Left lung (tissue), 4 donors: ENCODE measurements at regions not wholly inside any gene's neighbourhood (a gene's known extent, or its start where the extent isn't known, plus 50 kb on each side); places are given as distances from the start of the nearest gene placed in this dataset.

Source experiments
- ATAC-seq: fragments of 200-7000 bp; cut with Tn5 transposase; one replicate; pipeline ENCODE4 v1.9.1; 2020; ENCODE audit warnings: moderate library complexity
- DNase-seq, 4 donors: peaks; one replicate each; pipeline ENCODE4 v3.0.0-alpha.2; 2013 to 2020
- H3K27ac ChIP-seq, 2 donors: fragments of 200-600 bp; sonication (generic) in 1 of 2; one replicate each; pipeline versions ENCODE4 v1.5.0 to v1.8.0; 2020 to 2021
- H3K27me3 ChIP-seq, 2 donors: fragments of 200-600 bp; sonication (generic) in 1 of 2; one replicate each; pipeline versions ENCODE4 v1.5.0 to v1.8.0; 2020 to 2021
- H3K36me3 ChIP-seq, 2 donors: fragments of 200-600 bp; sonication (generic) in 1 of 2; one replicate each; pipeline versions ENCODE4 v1.5.0 to v1.8.0; 2020 to 2021
- H3K4me1 ChIP-seq, 2 donors: fragments of 200-600 bp; one replicate each; pipeline ENCODE4 v1.8.0; 2021
- H3K4me3 ChIP-seq, 2 donors: fragments of 200-600 bp; sonication (generic) in 1 of 2; one replicate each; pipeline versions ENCODE4 v1.5.0 to v1.8.0; 2020 to 2021; ENCODE audit warnings: mild to moderate bottlenecking in 1 of 2
- H3K9me3 ChIP-seq, 2 donors: fragments of 200-600 bp; sonication (generic) in 1 of 2; one replicate each; pipeline versions ENCODE4 v1.5.0 to v1.8.0; 2020 to 2021
- intact Hi-C, 2 donors: fragments of 100-400 bp; cut with DNase I; formaldehyde crosslinking; loops; one replicate each; pipeline versions ENCODE4 v1.11.2 to v1.14.2; 2022
- TF ChIP-seq, protein P1 (sequence below), 2 donors: fragments of 200-600 bp; sonication (generic) in 1 of 2; IDR thresholded peaks; one replicate each; pipeline versions ENCODE4 v1.5.0 to v1.8.0; 2021; ENCODE audit warnings: antibody characterized with exemption in 2 of 2
- donor health status: DM: no; HTN: yes; CAD: no.
- donor health status: DM: no; HTN: no; CAD: no.

DNA sequence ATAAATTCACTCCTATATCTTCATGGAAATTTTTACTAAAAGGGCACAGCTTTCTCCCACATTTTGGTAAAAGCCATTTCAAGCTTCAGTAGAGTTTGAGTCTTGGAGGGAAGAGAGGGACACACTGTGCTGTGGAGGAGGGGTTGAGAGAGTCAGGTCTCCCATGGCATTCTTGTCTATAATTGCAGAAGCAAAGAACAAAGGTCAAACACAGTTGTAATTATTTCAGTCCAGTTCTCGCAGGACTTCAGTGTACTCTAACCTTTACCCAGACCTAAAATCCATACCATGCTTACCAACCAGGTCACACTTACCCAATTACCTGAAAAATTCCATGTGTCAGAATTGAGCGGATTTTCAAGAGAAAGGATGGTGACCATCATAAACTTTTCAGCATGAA is 298.4 kb downstream of the XPNPEP1 start:
- Histone ChIP-seq H3K36me3 (no peaks in the 10 kb centered on the region), H3K27me3 (no peaks in the 10 kb centered on the region), H3K4me3 (no peak overlapping the region), H3K9me3 (peaks cover 0 to 2% of the 10 kb centered on the region in 2 donors), H3K27ac (no peak overlapping the region), H3K4me1 (no peaks in the 10 kb centered on the region)
- ATAC-seq (no peak), DNase-seq (no peak)
- intact Hi-C loops = no loop called here
- TF ChIP-seq, protein P1, sequence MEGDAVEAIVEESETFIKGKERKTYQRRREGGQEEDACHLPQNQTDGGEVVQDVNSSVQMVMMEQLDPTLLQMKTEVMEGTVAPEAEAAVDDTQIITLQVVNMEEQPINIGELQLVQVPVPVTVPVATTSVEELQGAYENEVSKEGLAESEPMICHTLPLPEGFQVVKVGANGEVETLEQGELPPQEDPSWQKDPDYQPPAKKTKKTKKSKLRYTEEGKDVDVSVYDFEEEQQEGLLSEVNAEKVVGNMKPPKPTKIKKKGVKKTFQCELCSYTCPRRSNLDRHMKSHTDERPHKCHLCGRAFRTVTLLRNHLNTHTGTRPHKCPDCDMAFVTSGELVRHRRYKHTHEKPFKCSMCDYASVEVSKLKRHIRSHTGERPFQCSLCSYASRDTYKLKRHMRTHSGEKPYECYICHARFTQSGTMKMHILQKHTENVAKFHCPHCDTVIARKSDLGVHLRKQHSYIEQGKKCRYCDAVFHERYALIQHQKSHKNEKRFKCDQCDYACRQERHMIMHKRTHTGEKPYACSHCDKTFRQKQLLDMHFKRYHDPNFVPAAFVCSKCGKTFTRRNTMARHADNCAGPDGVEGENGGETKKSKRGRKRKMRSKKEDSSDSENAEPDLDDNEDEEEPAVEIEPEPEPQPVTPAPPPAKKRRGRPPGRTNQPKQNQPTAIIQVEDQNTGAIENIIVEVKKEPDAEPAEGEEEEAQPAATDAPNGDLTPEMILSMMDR (IDR thresholded peaks at IDR 0.05) = no peak

DNA sequence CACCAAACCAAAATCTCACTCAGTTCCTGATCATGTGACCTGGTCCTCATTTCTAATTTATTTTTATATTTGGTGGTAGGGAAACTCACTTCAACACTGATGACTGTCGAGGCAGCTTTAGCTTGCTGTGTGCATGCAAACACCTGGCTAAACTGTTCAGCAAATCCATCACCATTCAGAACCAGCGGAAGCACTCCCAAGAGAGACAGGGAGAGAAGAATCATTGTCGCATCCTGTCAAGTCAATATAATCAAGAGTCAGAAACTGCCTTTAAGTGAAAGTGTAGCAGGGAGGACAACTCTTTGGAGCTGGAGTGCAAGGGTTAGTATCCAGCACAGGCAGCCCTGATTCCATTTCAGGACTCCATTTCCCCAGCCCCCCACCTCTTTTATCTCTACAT is 300.7 kb downstream of the XPNPEP1 start:
- Histone ChIP-seq H3K27me3 (no peaks in the 10 kb centered on the region), H3K36me3 (no peaks in the 10 kb centered on the region), H3K4me1 (no peaks in the 10 kb centered on the region), H3K9me3 (no peaks in the 10 kb centered on the region), H3K27ac (no peak overlapping the region), H3K4me3 (no peak overlapping the region)
- DNase-seq = no peak
- no peak for ATAC-seq
- TF ChIP-seq, protein P1 (IDR thresholded peaks at IDR 0.05) = no peak
- intact Hi-C loops = no loop called here

DNA sequence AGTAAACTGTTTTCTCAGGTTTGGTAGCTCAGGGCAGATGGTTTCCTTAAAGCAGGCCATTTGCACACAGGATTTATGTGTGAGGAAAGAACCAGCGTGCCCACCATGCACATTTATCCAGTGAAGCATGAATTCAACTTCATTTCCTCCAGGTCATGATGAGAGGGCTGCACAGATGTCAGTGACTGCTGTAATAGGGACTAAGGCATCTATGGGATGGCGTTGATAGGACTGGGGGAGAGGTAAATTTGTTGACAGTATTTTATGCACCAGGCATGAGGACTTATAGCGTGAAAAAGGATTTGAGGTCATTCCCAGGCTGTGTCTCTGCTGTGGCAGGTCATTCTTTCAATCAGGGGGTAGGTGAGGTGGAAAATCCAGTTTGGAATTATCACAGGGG is 302.9 kb downstream of the XPNPEP1 start:
- intact Hi-C loops = no loop called here
- H3K9me3 ChIP-seq = peaks cover 0 to 2% of the 10 kb centered on the region in 2 donors

DNA sequence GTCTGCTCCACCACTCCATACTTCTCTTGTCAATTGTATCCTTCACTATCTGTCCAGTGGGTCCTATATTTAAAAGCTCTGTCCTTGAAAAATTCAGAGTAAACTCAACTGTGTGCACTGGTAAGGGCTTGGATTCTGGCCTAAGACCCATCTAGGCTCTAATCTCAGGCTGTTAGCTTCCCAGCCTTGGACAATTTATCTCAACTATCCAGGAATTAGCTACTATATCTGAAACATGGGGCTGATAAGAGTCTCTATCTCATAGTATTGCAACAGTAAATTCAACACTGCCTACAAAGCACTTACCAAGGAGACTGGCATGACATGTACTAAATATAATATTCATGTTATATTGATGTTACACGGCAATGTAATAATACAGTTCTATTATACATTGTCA is 303.4 kb downstream of the XPNPEP1 start:
- H3K4me1 ChIP-seq = no peaks in the 10 kb centered on the region
- H3K36me3 ChIP-seq = no peaks in the 10 kb centered on the region
- H3K27ac ChIP-seq = no peak overlapping the region
- no peaks in the 10 kb centered on the region for H3K27me3 ChIP-seq
- TF ChIP-seq, protein P1 (IDR thresholded peaks at IDR 0.05) = no peak
- ATAC-seq = no peak
- H3K4me3 ChIP-seq = no peak overlapping the region
- intact Hi-C loops = no loop called here
- H3K9me3 ChIP-seq = peaks cover 0 to 2% of the 10 kb centered on the region in 2 donors
- DNase-seq = no peak

More for the DNA sequence above, 302.9 kb downstream of the XPNPEP1 start:
- no peaks in the 10 kb centered on the region for H3K27me3 ChIP-seq
- DNase-seq (no peak), ATAC-seq (no peak)
- TF ChIP-seq, protein P1 (IDR thresholded peaks at IDR 0.05) = no peak
- no peaks in the 10 kb centered on the region for H3K36me3 ChIP-seq
- H3K4me3 ChIP-seq = no peak overlapping the region
- no peaks in the 10 kb centered on the region for H3K4me1 ChIP-seq
- H3K27ac ChIP-seq = no peak overlapping the region

DNA sequence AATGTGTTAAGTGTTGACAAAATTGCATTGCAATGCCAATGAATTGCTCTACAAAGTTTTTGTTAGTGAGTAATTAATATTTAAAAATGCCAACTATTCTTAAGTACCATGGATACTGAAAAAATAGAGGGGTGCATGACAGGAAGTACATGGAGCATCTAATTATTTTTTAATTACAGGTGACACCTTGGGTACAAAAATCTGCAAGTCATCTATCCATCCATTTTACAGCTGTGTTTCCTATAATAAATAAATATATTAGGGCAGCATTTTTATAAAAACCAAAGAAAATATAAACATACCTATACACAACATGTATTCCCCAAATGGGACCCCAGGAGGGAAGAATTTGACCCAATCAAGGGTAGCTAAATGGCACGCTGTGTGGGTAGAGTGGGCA is 304.6 kb downstream of the XPNPEP1 start:
- intact Hi-C loops = no loop called here
- Histone ChIP-seq H3K4me3 (no peak overlapping the region), H3K36me3 (no peaks in the 10 kb centered on the region), H3K4me1 (no peaks in the 10 kb centered on the region), H3K9me3 (peaks cover 0 to 2% of the 10 kb centered on the region in 2 donors), H3K27me3 (no peaks in the 10 kb centered on the region), H3K27ac (no peak overlapping the region)
- no peak for ATAC-seq
- no peak for DNase-seq
- TF ChIP-seq, protein P1 (IDR thresholded peaks at IDR 0.05) = no peak
